HG02970 (cell line): ENCODE measurements at regions not wholly inside any gene's neighbourhood (a gene's known extent, or its start where the extent isn't known, plus 50 kb on each side); places are given as distances from the start of the nearest gene placed in this dataset.

Experiments used
- ATAC-seq: cut with Tn5 transposase; IDR thresholded peaks from one replicate; pipeline ENCODE4 v1.9.1; 2021; ENCODE audit warnings: mild to moderate bottlenecking, moderate library complexity, moderate number of reproducible peaks; ENCODE audit not compliant: unreplicated experiment, low FRiP score

GRCh38 chr11:110038201-110038600 lies 55.0 kb upstream of the ZC3H12C start:
- no peak for ATAC-seq
